Body of pancreas (tissue), 4 donors: ENCODE measurements at regions not wholly inside any gene's neighbourhood (a gene's known extent, or its start where the extent isn't known, plus 50 kb on each side); places are given as distances from the start of the nearest gene placed in this dataset.

Experiments used
- ATAC-seq: fragments of 150-250 bp; one replicate; pipeline ENCODE4 v1.9.1; 2016
- DNase-seq, 4 donors: peaks; one replicate each; pipeline ENCODE4 v3.0.0-alpha.2; 2019
- H3K27ac ChIP-seq, 4 donors: fragments of 200-600 bp; sonication (generic); 1 replicate in 3 of 4; 2 replicates in 1 of 4; pipeline versions ENCODE4 v1.5.1 to v1.6.1; 2016 to 2019; ENCODE audit warnings: mild to moderate bottlenecking in 1 of 4, mixed read lengths in 1 of 4, moderate library complexity in 1 of 4
- H3K27me3 ChIP-seq, 2 donors: fragments of 200-600 bp; sonication (generic); one replicate each; pipeline ENCODE4 v1.6.0; 2016; ENCODE audit warnings: mild to moderate bottlenecking in 1 of 2
- H3K36me3 ChIP-seq, 2 donors: fragments of 200-600 bp; sonication (generic); replicated peaks in 1 of 2; 2 replicates each; pipeline ENCODE4 v1.5.1; 2016; ENCODE audit warnings: low read depth in 2 of 2; ENCODE audit not compliant: insufficient read depth in 1 of 2
- H3K4me1 ChIP-seq: fragments of 200-600 bp; sonication (generic); one replicate; pipeline ENCODE4 v1.6.0; 2016
- H3K4me3 ChIP-seq, 2 donors: fragments of 200-600 bp; sonication (generic); 1 replicate in 1 of 2; 2 replicates in 1 of 2; pipeline ENCODE4 v1.5.1; 2016 to 2019
- H3K9me3 ChIP-seq, 3 donors: fragments of 200-600 bp; sonication (generic); 1 replicate in 2 of 3; 2 replicates in 1 of 3; pipeline ENCODE4 v1.5.1; 2016
- POLR2A ChIP-seq, 3 donors: fragments of 450-650 bp; IDR thresholded peaks; one replicate each; pipeline ENCODE4 v1.6.1; 2016; ENCODE audit warnings: antibody characterized with exemption in 3 of 3, mild to moderate bottlenecking in 2 of 3
- WGBS, 2 donors: methylation state at CpG; one replicate each; pipeline ENCODE4 v1.1.5; 2017; 5-methylcytosine and 5-hydroxymethylcytosine counted together
- intact Hi-C: fragments of 100-400 bp; cut with DNase I; formaldehyde crosslinking; loops from one replicate; pipeline ENCODE4 v1.15.1; 2023
- TF ChIP-seq, protein P1 (sequence below), 7 experiments: fragments of 450-650 bp in 4 of 7; fragments of 200-600 bp in 3 of 7; sonication (generic) in 3 of 7; IDR thresholded peaks; one replicate each; pipeline ENCODE4 v1.5.1; 2016 to 2019; ENCODE audit warnings: antibody characterized with exemption in 7 of 7

- no peak for ATAC-seq
- WGBS, 2 donors = 77 to 83% methylated on average over 3 of the region's 3 CpGs
Measured at GRCh38 chr2:145394181-145394580, 874.3 kb upstream of the ZEB2 start.

DNA sequence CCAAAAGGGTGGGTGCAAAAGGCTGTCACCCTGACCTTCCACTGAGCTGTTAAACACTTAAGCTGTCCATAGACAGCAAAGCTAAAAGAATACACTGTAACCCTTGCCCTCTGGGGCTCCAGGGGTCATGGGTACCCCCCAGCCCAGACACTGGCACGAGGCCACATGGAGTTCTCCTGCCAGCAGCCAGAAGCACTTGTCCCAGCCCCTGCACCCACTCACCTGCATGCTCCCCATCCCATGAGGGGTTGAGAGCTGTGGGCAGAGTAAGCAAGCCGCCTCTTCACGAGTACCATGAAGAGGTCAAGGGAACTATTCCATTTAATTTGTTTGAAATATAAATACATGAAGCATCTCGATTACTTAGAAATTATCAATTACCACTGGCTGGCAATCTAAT is 867.1 kb upstream of the ZEB2 start:
- no peak for TF ChIP-seq POLR2A (IDR thresholded peaks at IDR 0.05)
- TF ChIP-seq, protein P1, sequence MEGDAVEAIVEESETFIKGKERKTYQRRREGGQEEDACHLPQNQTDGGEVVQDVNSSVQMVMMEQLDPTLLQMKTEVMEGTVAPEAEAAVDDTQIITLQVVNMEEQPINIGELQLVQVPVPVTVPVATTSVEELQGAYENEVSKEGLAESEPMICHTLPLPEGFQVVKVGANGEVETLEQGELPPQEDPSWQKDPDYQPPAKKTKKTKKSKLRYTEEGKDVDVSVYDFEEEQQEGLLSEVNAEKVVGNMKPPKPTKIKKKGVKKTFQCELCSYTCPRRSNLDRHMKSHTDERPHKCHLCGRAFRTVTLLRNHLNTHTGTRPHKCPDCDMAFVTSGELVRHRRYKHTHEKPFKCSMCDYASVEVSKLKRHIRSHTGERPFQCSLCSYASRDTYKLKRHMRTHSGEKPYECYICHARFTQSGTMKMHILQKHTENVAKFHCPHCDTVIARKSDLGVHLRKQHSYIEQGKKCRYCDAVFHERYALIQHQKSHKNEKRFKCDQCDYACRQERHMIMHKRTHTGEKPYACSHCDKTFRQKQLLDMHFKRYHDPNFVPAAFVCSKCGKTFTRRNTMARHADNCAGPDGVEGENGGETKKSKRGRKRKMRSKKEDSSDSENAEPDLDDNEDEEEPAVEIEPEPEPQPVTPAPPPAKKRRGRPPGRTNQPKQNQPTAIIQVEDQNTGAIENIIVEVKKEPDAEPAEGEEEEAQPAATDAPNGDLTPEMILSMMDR (IDR thresholded peaks at IDR 0.05) = no peak
- no peaks in the 10 kb centered on the region for H3K9me3 ChIP-seq
- no peak overlapping the region for H3K27ac ChIP-seq
- intact Hi-C loops = no loop called here
- H3K27me3 ChIP-seq = no peaks in the 10 kb centered on the region
- H3K4me3 ChIP-seq = no peak overlapping the region
- no peaks in the 10 kb centered on the region for H3K4me1 ChIP-seq
- no peaks in the 10 kb centered on the region for H3K36me3 ChIP-seq
- DNase-seq (no peak), ATAC-seq (no peak)
- 80 to 84% methylated on average over 4 of the region's 4 CpGs for WGBS, 2 donors

More at GRCh38 chr2:145394181-145394580, 874.3 kb upstream of the ZEB2 start:
- no peak for TF ChIP-seq POLR2A (IDR thresholded peaks at IDR 0.05)
- TF ChIP-seq, protein P1 (IDR thresholded peaks at IDR 0.05) = no peak
- Histone ChIP-seq H3K27me3 (no peaks in the 10 kb centered on the region), H3K9me3 (no peaks in the 10 kb centered on the region), H3K4me1 (no peaks in the 10 kb centered on the region), H3K27ac (no peak overlapping the region), H3K4me3 (no peak overlapping the region), H3K36me3 (no peaks in the 10 kb centered on the region)
- DNase-seq = no peak
- intact Hi-C loops = no loop called here

- Histone ChIP-seq H3K4me3 (no peak overlapping the region), H3K36me3 (no peaks in the 10 kb centered on the region), H3K27ac (no peak overlapping the region), H3K4me1 (no peaks in the 10 kb centered on the region), H3K9me3 (no peaks in the 10 kb centered on the region), H3K27me3 (no peaks in the 10 kb centered on the region)
- no peak for DNase-seq
- 92 to 93% methylated on average over 1 of the region's 1 CpG for WGBS, 2 donors
- TF ChIP-seq, protein P1 (IDR thresholded peaks at IDR 0.05) = no peak
- no peak for TF ChIP-seq POLR2A (IDR thresholded peaks at IDR 0.05)
- no peak for ATAC-seq
- intact Hi-C loops = no loop called here
Measured at GRCh38 chr2:145383961-145384360, 864.0 kb upstream of the ZEB2 start.

GRCh38 chr2:145380436-145381017 is 860.6 kb upstream of the ZEB2 start:
- H3K4me3 ChIP-seq = no peak overlapping the region
- H3K9me3 ChIP-seq = no peaks in the 10 kb centered on the region
- no peak overlapping the region for H3K27ac ChIP-seq
- DNase-seq (no peak), ATAC-seq (no peak)
- H3K27me3 ChIP-seq = no peaks in the 10 kb centered on the region
- intact Hi-C loops = no loop called here
- no peaks in the 10 kb centered on the region for H3K4me1 ChIP-seq
- WGBS, 2 donors = 87% methylated on average over 4 of the region's 4 CpGs
- TF ChIP-seq, protein P1 (IDR thresholded peaks at IDR 0.05) = no peak
- TF ChIP-seq POLR2A (IDR thresholded peaks at IDR 0.05) = no peak
- no peaks in the 10 kb centered on the region for H3K36me3 ChIP-seq

DNA sequence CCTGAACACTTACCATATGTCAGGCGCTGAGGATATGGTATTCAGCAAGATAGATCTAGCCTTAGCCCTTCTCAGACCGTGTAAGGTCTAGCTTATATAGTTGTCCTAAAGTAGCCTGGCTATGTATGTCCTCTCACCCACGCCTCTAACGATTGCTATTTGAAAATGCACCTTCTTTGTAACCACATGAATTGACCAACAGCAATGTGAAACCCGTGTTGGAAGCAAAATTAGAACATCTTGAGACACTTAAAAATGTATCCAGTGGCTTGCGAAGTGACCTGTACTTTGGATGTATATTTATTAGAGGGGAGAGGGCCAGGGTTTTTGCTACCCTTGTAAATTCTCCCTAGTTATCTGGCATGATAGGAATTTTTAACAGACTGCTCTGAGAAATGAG is 860.0 kb upstream of the ZEB2 start:
- ATAC-seq (no peak), DNase-seq (no peak)
- Histone ChIP-seq H3K9me3 (no peaks in the 10 kb centered on the region), H3K27ac (no peak overlapping the region), H3K4me1 (no peaks in the 10 kb centered on the region), H3K36me3 (no peaks in the 10 kb centered on the region), H3K4me3 (no peak overlapping the region), H3K27me3 (no peaks in the 10 kb centered on the region)
- intact Hi-C loops = no loop called here
- no peak for TF ChIP-seq POLR2A (IDR thresholded peaks at IDR 0.05)
- TF ChIP-seq, protein P1 (IDR thresholded peaks at IDR 0.05) = no peak
- 87 to 92% methylated on average over 6 of the region's 6 CpGs for WGBS, 2 donors
